ENCODE measurements at regions not wholly inside any gene's neighbourhood (a gene's known extent, or its start where the extent isn't known, plus 50 kb on each side); places are given as distances from the start of the nearest gene placed in this dataset.

DNA sequence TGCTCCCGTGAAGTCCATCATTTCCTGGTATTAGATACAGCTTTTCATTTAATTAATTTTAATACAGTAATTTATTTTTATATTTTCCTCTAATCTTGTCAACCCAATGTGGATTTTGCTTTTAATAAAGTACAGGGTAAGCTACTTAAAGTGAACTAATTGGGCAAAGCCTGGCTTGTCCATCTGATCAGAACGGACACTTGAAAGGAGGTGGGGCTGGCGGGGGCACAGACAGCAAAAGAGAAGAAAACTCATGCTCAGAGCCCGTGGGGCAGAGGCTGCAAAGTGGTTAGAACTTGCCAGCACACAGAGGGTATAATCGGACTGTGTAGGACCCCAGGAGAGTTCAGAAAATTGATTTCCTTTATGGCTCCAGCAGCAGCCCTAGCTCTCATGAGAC lies 443.1 kb upstream of the MDFIC2 start:
- TF ChIP-seq, protein P1, sequence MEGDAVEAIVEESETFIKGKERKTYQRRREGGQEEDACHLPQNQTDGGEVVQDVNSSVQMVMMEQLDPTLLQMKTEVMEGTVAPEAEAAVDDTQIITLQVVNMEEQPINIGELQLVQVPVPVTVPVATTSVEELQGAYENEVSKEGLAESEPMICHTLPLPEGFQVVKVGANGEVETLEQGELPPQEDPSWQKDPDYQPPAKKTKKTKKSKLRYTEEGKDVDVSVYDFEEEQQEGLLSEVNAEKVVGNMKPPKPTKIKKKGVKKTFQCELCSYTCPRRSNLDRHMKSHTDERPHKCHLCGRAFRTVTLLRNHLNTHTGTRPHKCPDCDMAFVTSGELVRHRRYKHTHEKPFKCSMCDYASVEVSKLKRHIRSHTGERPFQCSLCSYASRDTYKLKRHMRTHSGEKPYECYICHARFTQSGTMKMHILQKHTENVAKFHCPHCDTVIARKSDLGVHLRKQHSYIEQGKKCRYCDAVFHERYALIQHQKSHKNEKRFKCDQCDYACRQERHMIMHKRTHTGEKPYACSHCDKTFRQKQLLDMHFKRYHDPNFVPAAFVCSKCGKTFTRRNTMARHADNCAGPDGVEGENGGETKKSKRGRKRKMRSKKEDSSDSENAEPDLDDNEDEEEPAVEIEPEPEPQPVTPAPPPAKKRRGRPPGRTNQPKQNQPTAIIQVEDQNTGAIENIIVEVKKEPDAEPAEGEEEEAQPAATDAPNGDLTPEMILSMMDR (IDR thresholded peaks at IDR 0.05), result no peak
- no peak for TF ChIP-seq POLR2A (IDR thresholded peaks at IDR 0.05)

Measured in uterus (tissue), 2 donors.